NT2/D1 (cell line): ENCODE measurements at regions not wholly inside any gene's neighbourhood (a gene's known extent, or its start where the extent isn't known, plus 50 kb on each side); places are given as distances from the start of the nearest gene placed in this dataset.

ENCODE experiments used
- SUZ12 ChIP-seq: IDR thresholded peaks from 2 replicates; pipeline ENCODE4 v1.6.1; 2011; ENCODE audit not compliant: insufficient read length, insufficient read depth; ENCODE audit errors: extremely low read depth
- YY1 ChIP-seq: IDR thresholded peaks from 2 replicates; pipeline ENCODE4 v1.6.1; 2011; ENCODE audit not compliant: insufficient read length, insufficient read depth
- ZNF274 ChIP-seq: IDR thresholded peaks from 2 replicates; pipeline ENCODE4 v1.6.1; 2011; ENCODE audit warnings: mild to moderate bottlenecking, low read depth, low read length

GRCh38 chr1:58011978-58012377, 534.5 kb downstream of the OMA1 start:
- no peak for TF ChIP-seq ZNF274
- TF ChIP-seq YY1 = no peak
- no peak for TF ChIP-seq SUZ12
